ENCODE measurements at regions not wholly inside any gene's neighbourhood (a gene's known extent, or its start where the extent isn't known, plus 50 kb on each side); places are given as distances from the start of the nearest gene placed in this dataset.

DNA sequence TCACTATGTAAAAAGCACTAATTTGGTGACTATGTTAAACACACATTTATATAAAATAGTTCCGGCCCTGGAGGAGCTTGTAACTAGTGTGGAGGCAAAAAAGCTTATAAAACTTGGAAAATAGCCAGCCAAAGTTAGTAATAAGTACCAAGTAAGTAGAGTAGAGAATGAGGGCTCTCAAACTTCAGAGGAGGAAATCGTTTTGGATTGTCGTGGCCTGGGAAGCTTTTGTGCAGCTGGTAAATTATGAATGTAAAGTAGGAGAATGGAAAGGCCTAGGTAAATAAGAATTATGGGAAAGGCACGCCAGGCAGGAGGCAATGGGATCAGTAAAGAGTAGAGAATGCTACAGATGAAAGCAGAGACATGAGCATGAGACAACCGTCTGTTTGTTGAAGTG is 832.7 kb upstream of the ZNF608 start:
- no peaks in the 10 kb centered on the region for H4K20me1 ChIP-seq (replicated peaks; ENCODE audit: control insufficient read depth, extremely low read depth, insufficient read depth, low read length)

DNA sequence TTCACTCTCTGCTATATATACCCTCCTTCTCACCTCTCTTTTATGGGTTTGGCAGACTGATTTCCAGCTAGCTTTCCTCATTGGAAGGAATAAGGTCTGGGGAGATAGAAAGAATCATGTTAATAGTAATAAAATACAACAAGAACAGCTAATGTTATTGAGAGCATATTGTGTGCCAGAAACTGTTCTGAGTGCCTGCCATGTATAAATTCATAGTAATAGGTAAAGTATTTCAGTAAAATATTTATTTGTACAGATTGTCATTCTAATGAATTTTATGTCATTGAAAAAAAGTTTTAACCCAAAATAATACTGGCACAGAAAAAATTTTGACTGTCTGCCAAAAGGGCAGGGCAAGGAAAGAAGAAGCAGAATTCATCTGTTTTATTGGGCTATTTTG is 834.9 kb upstream of the ZNF608 start:
- no peak overlapping the region for H3K4me3 ChIP-seq (replicated peaks in 1 of 3; ENCODE audit: insufficient read depth in 1 of 3, low read depth in 1 of 3, low read length in 3 of 3)
- no peaks in the 10 kb centered on the region for H3K9me3 ChIP-seq (replicated peaks; ENCODE audit: control insufficient read depth, insufficient read depth, low read length)
- no peaks in the 10 kb centered on the region for H4K20me1 ChIP-seq (replicated peaks; ENCODE audit: control insufficient read depth, extremely low read depth, insufficient read depth, low read length)
- POLR2A ChIA-PET: no interaction called here
- intact Hi-C loops (cut with micrococcal nuclease) (no loop called here), dilution Hi-C loops (cut with MboI; ENCODE audit: extremely low pct_ligation_motif_present, low sequenced_read_pairs) (no loop called here)
- no peak overlapping the region for H2AFZ ChIP-seq (ENCODE audit: low read depth, low read length)
- H3K36me3 ChIP-seq (ENCODE audit: control insufficient read depth in 2 of 2, extremely low read depth in 1 of 2, insufficient read depth in 2 of 2, low read length in 2 of 2): no peaks in the 10 kb centered on the region
- H3K9ac ChIP-seq (replicated peaks; ENCODE audit: extremely low read depth, insufficient read depth, low read length): no peak overlapping the region
- CTCF ChIA-PET: no interaction called here
- no peak for FAIRE-seq
- H3K27ac ChIP-seq (ENCODE audit: insufficient read depth, low read depth, low read length): no peak overlapping the region
- TF ChIP-seq MYC (IDR thresholded peaks at IDR 0.05; ENCODE audit: low read depth, low read length) (no peak), GATA2 (IDR thresholded peaks at IDR 0.05; ENCODE audit: insufficient read depth, insufficient read length, low read depth, low read length) (no peak), JUN (IDR thresholded peaks at IDR 0.05; ENCODE audit: borderline replicate concordance, insufficient read depth, insufficient read length, low read depth) (no peak), POLR2AphosphoS5 (IDR thresholded peaks at IDR 0.05; ENCODE audit: insufficient read depth, low read depth, low read length) (no peak), EZH2 (IDR thresholded peaks at IDR 0.05; ENCODE audit: borderline replicate concordance, low read depth, low read length, severe bottlenecking) (no peak), FOS (IDR thresholded peaks at IDR 0.05; ENCODE audit: borderline replicate concordance, insufficient read depth, low read length) (no peak), POLR2A (IDR thresholded peaks at IDR 0.05; ENCODE audit: low read depth, low read length) (no peak)
- TF ChIP-seq, protein P1, sequence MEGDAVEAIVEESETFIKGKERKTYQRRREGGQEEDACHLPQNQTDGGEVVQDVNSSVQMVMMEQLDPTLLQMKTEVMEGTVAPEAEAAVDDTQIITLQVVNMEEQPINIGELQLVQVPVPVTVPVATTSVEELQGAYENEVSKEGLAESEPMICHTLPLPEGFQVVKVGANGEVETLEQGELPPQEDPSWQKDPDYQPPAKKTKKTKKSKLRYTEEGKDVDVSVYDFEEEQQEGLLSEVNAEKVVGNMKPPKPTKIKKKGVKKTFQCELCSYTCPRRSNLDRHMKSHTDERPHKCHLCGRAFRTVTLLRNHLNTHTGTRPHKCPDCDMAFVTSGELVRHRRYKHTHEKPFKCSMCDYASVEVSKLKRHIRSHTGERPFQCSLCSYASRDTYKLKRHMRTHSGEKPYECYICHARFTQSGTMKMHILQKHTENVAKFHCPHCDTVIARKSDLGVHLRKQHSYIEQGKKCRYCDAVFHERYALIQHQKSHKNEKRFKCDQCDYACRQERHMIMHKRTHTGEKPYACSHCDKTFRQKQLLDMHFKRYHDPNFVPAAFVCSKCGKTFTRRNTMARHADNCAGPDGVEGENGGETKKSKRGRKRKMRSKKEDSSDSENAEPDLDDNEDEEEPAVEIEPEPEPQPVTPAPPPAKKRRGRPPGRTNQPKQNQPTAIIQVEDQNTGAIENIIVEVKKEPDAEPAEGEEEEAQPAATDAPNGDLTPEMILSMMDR (IDR thresholded peaks at IDR 0.05; ENCODE audit: extremely low read depth in 1 of 2, insufficient read depth in 1 of 2, low read depth in 1 of 2, low read length in 2 of 2): no peak
- TF ChIP-seq, protein P2, sequence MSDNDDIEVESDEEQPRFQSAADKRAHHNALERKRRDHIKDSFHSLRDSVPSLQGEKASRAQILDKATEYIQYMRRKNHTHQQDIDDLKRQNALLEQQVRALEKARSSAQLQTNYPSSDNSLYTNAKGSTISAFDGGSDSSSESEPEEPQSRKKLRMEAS (IDR thresholded peaks at IDR 0.05; ENCODE audit: insufficient read depth, insufficient read length): no peak
- DNase-seq (ENCODE audit: low read depth, low spot score): no peak
- H3K27me3 ChIP-seq (ENCODE audit: control insufficient read depth in 2 of 2, insufficient read depth in 2 of 2, low read length in 2 of 2): no peaks in the 10 kb centered on the region
- no peak overlapping the region for H3K4me2 ChIP-seq (ENCODE audit: insufficient read depth, low read length)
- no peaks in the 10 kb centered on the region for H3K9me1 ChIP-seq (replicated peaks; ENCODE audit: control insufficient read depth, extremely low read depth, insufficient read depth, low read length)
- H3K4me1 ChIP-seq (ENCODE audit: control insufficient read depth, extremely low read depth, insufficient read depth, low read length): no peaks in the 10 kb centered on the region
- no peaks in the 10 kb centered on the region for H3K79me2 ChIP-seq (ENCODE audit: control insufficient read depth, insufficient read depth, low read length)
- no TSS peak for BruUV-seq (replicated peaks)

More for the DNA sequence above, 832.7 kb upstream of the ZNF608 start:
- Histone ChIP-seq H3K27ac (ENCODE audit: insufficient read depth, low read depth, low read length) (no peak overlapping the region), H3K4me3 (replicated peaks in 1 of 3; ENCODE audit: insufficient read depth in 1 of 3, low read depth in 1 of 3, low read length in 3 of 3) (no peak overlapping the region), H2AFZ (ENCODE audit: low read depth, low read length) (no peak overlapping the region), H3K9ac (replicated peaks; ENCODE audit: extremely low read depth, insufficient read depth, low read length) (no peak overlapping the region), H3K9me3 (replicated peaks; ENCODE audit: control insufficient read depth, insufficient read depth, low read length) (no peaks in the 10 kb centered on the region), H3K36me3 (ENCODE audit: control insufficient read depth in 2 of 2, extremely low read depth in 1 of 2, insufficient read depth in 2 of 2, low read length in 2 of 2) (no peaks in the 10 kb centered on the region), H3K79me2 (ENCODE audit: control insufficient read depth, insufficient read depth, low read length) (no peaks in the 10 kb centered on the region), H3K27me3 (ENCODE audit: control insufficient read depth in 2 of 2, insufficient read depth in 2 of 2, low read length in 2 of 2) (no peaks in the 10 kb centered on the region), H3K9me1 (replicated peaks; ENCODE audit: control insufficient read depth, extremely low read depth, insufficient read depth, low read length) (no peaks in the 10 kb centered on the region), H3K4me2 (ENCODE audit: insufficient read depth, low read length) (no peak overlapping the region), H3K4me1 (ENCODE audit: control insufficient read depth, extremely low read depth, insufficient read depth, low read length) (no peaks in the 10 kb centered on the region)
- dilution Hi-C loops (cut with MboI; ENCODE audit: extremely low pct_ligation_motif_present, low sequenced_read_pairs): no loop called here
- POLR2A ChIA-PET: no interaction called here
- TF ChIP-seq, protein P1 (IDR thresholded peaks at IDR 0.05; ENCODE audit: extremely low read depth in 1 of 2, insufficient read depth in 1 of 2, low read depth in 1 of 2, low read length in 2 of 2): no peak
- TF ChIP-seq POLR2A (IDR thresholded peaks at IDR 0.05; ENCODE audit: low read depth, low read length): no peak
- TF ChIP-seq JUN (IDR thresholded peaks at IDR 0.05; ENCODE audit: borderline replicate concordance, insufficient read depth, insufficient read length, low read depth): no peak
- CTCF ChIA-PET: no interaction called here
- intact Hi-C loops (cut with micrococcal nuclease): no loop called here
- no TSS peak for BruUV-seq (replicated peaks)
- DNase-seq (ENCODE audit: low read depth, low spot score): no peak
- no peak for FAIRE-seq

Data from endothelial cell of umbilical vein (primary cell).